HL-60 (cell line): ENCODE measurements at regions not wholly inside any gene's neighbourhood (a gene's known extent, or its start where the extent isn't known, plus 50 kb on each side); places are given as distances from the start of the nearest gene placed in this dataset.

ENCODE experiments used
- POLR2AphosphoS5 ChIP-seq: IDR thresholded peaks from 2 replicates; pipeline ENCODE4 v1.6.1; 2012; ENCODE audit warnings: low read depth
- TF ChIP-seq, protein P1 (sequence below): IDR thresholded peaks from one replicate; pipeline ENCODE4 v1.5.1; 2011; ENCODE audit warnings: low read length, control low read depth, inconsistent platforms; ENCODE audit not compliant: insufficient read depth

DNA sequence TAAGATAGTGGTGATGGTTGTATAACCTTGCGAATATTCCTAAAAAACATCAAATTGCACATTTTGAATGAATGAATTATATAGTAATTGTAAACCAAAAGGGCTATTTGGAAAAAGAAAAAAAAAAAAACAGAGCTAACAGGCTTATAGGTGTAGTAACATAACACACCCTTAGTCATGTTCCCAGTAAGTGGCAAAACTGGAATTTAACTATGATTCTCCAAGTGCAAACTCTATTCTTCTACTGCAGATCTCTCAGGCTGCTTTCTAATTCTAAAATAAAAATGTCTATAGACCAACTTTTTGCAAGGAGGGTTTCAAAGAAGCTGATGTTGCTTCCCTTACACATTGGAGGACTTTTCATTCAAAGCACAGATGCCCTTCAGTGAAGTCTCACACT lies 293.2 kb upstream of the MON1B start:
- TF ChIP-seq, protein P1, sequence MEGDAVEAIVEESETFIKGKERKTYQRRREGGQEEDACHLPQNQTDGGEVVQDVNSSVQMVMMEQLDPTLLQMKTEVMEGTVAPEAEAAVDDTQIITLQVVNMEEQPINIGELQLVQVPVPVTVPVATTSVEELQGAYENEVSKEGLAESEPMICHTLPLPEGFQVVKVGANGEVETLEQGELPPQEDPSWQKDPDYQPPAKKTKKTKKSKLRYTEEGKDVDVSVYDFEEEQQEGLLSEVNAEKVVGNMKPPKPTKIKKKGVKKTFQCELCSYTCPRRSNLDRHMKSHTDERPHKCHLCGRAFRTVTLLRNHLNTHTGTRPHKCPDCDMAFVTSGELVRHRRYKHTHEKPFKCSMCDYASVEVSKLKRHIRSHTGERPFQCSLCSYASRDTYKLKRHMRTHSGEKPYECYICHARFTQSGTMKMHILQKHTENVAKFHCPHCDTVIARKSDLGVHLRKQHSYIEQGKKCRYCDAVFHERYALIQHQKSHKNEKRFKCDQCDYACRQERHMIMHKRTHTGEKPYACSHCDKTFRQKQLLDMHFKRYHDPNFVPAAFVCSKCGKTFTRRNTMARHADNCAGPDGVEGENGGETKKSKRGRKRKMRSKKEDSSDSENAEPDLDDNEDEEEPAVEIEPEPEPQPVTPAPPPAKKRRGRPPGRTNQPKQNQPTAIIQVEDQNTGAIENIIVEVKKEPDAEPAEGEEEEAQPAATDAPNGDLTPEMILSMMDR, result no peak
- TF ChIP-seq POLR2AphosphoS5, result no peak
